HG03558 (cell line): ENCODE measurements at regions not wholly inside any gene's neighbourhood (a gene's known extent, or its start where the extent isn't known, plus 50 kb on each side); places are given as distances from the start of the nearest gene placed in this dataset.
"Not testable (repeated sequence)": the region's sequence is repeated elsewhere in the genome, so short reads cannot be mapped to it uniquely, and the experiment has no call there.

Experiments
- ATAC-seq: cut with Tn5 transposase; IDR thresholded peaks from one replicate; pipeline ENCODE4 v1.9.1; 2021; ENCODE audit warnings: moderate number of reproducible peaks; ENCODE audit not compliant: unreplicated experiment; ENCODE audit errors: extremely low read depth

DNA sequence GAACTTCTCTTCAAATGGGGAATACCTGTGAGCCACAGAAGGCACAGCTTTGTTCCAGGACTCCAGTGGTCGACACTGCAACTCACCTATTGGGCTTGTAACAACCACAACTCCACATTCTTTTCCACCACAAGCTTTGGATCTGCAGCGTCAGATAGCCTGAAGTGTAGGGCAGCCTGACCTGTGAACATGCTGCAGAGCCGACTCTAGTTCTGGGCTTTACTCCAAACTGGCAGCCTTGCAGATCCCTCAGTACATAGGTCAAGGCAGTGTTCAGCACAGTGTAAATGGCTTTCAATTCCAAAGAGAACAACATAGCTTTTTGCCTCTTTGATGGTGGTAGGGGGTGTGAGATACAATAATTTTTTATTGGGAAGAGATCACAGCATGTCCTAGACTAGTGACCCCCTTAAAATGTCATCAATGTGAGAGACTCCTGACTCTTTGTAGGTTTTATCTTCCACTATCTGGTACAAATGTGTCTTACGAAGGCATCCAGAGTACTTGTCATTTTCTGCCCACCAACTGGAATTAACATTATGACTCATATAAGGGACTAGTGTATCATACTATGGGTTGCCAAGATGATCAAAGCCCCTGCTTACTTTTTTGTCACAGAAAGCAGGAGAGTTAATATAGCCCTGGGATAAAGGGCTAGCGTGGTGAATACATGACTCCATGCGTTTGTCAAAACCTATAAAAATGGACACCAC, 149.8 kb downstream of the COPS8 start:
- ATAC-seq, result no peak

DNA sequence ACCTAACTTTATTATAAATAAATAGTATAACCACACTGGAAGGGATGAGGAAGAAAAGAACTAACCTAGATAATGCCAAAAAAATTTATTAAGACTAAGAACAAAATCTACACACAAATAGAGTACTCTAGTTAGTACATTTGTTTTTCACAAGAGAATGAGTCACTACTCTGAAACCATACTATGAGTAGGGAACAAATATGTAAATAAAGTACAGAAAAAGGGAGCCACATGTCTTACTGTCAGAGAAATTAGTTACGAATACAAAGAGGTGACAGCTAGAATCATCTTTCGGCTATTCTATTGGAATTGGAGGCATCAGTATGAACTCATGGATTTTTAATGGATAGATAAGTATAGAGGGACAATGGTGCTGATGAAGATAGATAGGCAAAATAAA, 150.5 kb downstream of the COPS8 start:
- ATAC-seq, result no peak

GRCh38 chr2:237238249-237238648, 152.6 kb downstream of the COPS8 start:
- no peak for ATAC-seq

DNA sequence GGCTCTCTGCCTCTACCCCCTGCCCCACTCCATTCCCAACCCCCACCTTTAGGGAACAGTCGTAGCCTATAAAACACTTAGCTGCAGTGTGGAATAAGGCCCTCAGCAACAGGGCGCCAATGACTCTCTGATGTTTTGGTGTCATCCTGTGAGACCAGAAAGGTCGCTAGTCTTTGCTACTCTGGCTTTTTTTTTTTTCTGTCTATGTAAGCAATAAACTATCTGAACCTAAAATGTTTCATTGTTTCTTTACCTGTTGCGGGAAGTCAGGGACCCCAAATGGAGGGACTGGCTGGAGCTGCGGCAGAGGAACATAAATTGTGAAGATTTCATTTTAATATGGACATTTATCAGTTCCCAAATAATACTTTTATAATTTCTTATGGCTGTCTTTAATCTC, 154.6 kb downstream of the COPS8 start:
- ATAC-seq, result no peak

DNA sequence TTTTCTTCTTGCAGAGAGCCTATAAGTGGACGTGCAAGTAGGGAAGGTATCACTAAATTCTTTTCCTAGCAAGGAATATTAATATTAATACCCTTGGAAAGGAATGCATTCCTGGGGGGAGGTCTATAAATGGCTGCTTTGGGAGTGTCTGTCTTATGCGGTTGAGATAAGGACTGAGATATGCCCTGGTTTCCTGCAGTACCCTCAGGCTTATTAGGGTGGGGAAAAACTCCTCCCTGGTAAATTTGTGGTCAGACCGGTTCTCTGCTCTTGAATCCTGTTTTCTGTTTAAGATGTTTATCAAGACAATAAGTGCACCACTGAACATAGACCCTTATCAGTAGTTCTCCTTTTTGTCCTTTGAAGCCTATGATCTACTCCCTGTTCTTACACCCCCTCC, 155.2 kb downstream of the COPS8 start:
- not testable (repeated sequence) for ATAC-seq

DNA sequence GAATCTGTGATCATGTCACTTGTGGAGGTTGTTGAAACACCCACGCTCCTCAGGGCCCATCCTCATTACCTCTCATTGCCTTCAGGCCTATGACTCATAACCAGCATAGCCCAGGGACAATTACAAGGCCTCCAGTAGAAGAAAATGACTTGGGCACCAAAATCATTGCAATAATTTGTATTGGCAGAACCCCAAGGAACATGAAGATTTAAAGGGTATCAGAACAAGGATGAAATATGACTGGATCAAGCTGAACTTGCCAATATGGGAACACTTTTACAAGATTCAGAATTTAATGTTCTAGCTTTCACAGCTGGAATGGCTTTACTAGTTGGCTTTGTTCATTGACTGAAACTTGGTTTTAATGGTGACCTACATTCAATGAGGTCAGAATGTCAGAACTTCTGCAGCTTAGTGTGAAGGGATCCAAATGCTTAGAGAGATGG, 156.4 kb downstream of the COPS8 start:
- ATAC-seq, result no peak

DNA sequence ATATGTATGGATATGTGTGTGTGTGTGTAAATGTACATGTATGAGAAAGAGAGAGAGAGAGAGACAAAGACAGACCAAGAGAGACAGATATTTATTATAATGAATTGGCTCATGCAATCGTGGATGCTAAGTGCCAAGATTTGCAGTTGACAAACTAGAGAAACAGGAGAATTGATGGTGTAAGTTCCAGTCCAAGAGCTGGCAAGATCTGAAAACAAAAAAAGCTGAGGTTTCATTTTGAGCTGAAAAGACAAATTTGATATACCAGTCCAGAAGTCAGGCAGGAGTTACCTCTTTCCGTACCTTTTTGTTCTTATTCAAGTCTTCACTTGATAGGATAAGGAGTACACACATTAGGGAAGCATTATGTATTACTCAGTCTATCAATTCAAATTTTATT, 157.8 kb downstream of the COPS8 start:
- no peak for ATAC-seq

DNA sequence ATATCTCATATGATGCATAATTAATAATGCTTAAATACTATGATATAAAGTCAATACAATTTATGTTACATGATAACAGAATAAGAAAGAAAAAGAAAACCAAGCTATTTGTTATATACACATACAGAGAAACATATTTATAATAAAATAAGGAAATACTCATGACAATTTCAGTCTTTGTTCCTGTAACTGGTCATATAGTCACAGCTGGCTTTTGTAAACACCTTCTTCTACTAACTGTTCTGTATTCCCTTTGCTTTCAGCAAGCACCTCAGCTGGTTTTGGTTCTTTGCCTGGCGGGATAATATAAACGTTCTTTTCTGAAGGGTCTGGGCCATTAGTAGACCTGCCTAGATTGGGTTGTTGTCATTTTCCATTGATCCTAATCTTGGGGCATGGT, 158.5 kb downstream of the COPS8 start:
- ATAC-seq, result no peak

DNA sequence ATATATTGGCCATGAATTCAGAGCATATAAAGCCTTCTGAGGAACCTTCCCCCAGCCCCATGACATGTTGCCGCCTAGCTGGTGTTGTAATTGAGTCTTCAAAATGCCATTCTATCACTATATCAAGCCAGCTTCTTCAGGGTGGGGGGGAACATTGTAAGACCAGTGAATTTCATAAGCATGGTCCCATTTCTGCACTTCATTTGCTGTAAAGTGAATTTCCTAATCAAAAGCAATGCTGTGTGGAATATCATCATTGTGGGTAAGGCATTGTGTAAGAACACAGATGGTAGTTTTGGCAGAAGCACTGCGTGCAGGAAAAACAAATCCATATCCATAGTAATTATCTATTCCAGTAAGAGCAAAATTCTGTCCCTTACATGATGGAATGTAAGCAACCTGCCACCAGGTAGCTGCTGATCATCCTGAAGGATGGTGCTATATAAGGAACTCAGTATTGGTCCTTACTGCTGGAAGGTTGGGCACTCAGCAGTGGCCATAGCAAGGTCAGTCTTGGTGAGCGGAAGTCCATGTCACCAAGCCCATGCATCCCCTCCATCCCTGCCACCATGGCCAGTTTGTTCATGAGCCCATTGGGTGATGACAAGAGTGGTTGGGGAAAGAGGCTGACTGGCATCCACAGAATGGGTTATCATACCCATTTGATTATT, 159.4 kb downstream of the COPS8 start:
- no peak for ATAC-seq

GRCh38 chr2:237250599-237250998, 163.4 kb downstream of the COL6A3 start:
- ATAC-seq, result no peak

DNA sequence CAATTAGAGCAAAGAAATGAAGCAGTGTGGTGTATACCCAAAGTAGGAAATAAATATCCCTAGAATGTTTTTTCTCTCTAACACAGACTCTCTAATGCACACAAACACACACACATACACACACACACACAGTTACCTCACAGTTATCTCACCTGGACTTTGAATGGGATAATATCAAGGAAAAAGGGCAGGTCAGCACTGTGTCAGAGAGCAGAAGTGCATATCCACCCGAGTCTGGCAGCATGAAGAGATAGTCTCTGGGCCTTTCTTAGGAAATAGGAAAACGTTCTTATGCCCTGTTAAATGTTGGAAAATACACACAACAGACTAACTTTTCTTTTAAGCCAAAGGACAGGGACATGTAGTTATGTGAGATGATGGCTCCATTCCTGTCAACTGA, 162.0 kb downstream of the COL6A3 start:
- no peak for ATAC-seq

GRCh38 chr2:237253046-237253702, 160.8 kb downstream of the COL6A3 start:
- ATAC-seq, result no peak

GRCh38 chr2:237254369-237254861, 159.5 kb downstream of the COL6A3 start:
- no peak for ATAC-seq

DNA sequence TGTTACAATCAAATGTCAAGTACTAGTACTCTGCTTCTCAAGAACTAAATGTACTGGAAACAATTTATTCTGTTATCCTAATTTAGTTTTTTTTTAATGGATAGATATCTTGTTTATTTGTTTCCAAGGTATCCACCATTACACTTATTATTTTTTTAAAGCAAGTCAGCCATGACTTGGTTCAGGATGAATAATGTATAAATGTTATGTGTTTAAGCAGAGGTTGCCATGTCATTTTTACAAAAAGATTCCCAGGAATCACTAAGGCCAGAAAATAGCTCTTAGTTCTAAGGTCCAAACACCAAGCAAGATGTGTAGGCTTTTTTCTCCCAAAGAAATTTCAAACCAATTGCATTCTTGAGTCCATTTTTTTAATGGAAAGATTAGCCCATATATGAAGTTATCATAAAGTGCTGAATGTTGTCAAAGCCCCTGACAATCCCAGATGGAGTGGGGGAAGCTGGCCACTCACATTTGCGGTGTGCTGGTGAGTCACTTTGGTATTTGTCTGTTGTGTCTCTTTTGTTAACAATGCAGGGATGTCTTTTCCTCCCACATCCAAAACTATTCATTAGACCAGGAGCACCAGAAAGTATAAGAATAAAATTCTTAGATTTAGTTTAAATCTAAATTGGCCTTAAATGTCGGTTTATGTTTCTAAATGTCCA, 158.9 kb downstream of the COL6A3 start:
- no peak for ATAC-seq

DNA sequence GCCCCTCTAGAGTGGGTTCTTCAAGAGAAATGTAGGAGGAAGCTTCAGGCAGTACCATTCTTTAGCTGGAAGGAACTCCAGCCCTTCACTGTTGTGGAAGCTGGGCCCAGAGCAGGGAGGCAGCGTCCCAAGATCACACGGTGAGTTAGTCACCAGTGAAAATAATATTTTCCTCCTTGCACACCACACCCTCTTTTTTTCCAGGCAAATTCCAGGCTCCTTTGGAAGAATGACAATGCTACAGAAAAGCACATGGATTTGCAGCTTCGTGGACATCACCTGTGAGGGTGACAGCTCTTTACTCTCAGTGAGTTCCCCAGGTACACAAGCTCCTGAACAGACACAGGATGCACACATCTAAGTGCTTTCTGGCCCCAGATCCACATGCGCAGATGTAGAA, 157.1 kb downstream of the COL6A3 start:
- ATAC-seq, result no peak

- ATAC-seq, result no peak
Measured at GRCh38 chr2:237257471-237257951, 156.5 kb downstream of the COL6A3 start.

GRCh38 chr2:237258116-237258515, 155.8 kb downstream of the COL6A3 start:
- no peak for ATAC-seq

DNA sequence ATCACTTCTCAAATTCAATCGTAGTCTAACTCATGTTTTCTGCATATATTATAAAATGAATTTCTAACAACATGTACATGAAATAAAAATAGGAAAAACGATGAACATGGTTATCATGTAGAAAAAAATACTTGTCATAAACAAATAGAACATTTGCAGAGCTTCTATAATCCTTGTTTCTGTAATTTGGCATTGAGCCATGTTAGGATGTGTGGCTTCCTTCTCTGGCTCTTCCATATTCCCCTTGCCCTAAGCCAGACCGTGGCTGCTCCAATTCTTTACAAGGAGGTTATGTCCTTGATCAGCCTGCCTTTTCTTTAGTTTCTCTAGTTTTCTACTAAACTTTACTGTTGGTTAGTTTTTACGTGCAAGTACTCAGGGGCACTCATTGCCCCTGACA, 155.3 kb downstream of the COL6A3 start:
- no peak for ATAC-seq

DNA sequence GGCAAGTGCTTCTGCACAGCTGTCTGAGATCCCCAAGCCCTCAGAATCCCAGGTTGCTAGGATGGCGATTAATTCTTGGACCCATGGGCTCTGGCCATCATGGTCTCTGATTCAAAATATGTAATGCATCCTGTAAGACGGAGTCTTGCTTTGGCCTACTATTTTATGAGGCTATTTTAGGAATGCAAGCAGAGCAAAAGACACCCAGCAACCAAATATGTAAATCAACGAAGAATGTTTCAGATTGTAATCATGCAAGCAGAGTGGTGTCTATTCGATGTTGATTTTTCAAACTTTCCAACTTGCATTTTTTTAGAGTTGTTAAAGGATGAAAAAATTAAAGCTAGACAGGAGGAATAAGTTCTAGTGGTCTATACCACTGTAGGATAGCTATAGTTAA, 154.8 kb downstream of the COL6A3 start:
- no peak for ATAC-seq

DNA sequence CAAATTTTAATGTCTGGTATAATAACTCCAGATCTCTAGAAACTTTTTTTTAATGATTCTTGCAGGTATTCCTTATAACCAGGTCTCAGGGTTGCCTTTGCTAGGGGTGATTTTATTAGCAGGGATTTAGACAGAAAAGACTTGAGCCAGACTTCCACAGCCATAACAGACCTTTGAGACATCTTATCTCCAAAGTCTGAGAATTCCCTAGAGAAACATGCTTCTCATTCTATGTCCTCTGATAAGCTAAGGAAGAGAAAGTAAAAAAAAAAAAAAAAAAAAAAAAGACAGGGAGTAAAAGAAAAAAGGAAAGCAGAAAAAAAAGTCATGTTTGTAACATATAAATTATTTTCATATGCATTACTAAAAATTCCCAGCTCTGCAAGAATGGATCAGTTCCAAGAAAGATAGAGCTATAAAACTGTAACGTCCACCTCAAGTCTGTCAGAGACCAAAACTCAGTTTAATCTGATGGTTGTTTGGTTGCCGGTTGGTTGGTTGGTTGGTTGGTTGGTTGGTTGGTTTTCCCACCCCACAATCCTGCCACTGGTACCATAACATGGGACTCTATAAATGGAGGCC, 153.8 kb downstream of the COL6A3 start:
- ATAC-seq, result no peak
